ENCODE measurements at regions not wholly inside any gene's neighbourhood (a gene's known extent, or its start where the extent isn't known, plus 50 kb on each side); places are given as distances from the start of the nearest gene placed in this dataset.
"Not testable (repeated sequence)": the region's sequence is repeated elsewhere in the genome, so short reads cannot be mapped to it uniquely, and the experiment has no call there.

DNA sequence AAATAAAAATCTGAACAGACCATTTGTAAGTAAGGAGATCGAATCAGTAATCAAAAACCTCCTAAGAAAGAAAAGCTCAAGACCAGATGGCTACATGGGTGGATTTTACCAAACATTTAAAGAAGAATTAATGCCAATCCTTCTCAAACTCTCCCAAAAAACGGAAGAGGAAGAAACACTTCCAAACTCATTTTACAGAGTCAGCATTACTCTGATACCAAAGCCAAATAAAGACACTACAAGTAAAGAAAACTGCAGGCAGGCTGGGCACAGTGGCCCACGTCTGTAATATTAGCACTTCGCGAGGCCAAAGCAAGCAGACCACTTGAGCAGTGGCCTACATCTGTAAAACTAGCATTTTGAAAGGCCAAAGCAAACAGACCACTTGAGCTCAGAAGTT is 159.8 kb downstream of the DPY19L2 start:
- DNase-seq, result no peak

GRCh38 chr12:63499567-63499966 is 168.7 kb downstream of the DPY19L2 start:
- DNase-seq, result no peak

GRCh38 chr12:63498239-63498638 is 170.1 kb downstream of the DPY19L2 start:
- no peak for DNase-seq

- DNase-seq, result no peak
These were observed 171.6 kb downstream of the DPY19L2 start for GRCh38 chr12:63496654-63497053.

DNA sequence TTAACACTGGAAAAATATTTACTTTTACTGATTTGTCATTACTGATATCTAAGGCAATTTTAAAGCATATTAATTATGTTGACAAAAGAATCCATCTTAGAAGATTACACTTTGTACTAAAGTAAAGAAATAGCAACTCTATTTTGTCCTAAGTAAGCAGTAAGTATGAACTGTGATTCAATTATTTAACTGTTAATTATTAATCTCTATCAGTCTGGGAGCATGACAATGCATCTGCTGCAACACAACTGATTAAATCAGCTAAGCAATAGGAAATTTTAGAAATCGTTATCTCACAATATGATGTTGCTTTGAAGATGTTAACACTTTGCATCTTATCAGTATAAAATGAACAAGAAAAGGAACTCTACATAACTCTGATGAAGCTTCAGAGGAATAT is 172.3 kb downstream of the DPY19L2 start:
- no peak for DNase-seq

DNA sequence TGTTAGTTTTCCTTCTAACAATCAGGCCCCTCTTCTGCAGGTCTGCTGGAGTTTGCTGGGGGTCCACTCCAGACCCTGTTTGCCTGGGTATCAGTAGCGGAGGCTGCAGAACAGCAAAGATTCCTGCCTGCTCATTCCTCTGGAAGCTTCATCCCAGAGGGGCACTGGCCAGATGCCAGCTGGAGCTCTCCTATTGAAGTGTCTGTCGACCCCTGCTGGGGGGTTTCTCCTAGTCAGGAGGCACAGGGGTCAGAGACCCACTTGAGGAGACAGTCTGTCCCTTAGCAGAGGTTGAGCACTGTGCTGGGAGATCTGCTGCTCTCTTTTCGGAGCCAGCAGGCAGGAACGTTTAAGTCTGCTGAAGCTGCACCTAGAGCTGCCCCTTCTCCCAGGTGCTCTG is 174.9 kb downstream of the DPY19L2 start:
- not testable (repeated sequence) for DNase-seq

- DNase-seq, result no peak
These were observed 188.1 kb downstream of the DPY19L2 start for GRCh38 chr12:63480186-63480585.

- DNase-seq, result no peak
These were observed 198.1 kb downstream of the DPY19L2 start for GRCh38 chr12:63470161-63470560.

DNA sequence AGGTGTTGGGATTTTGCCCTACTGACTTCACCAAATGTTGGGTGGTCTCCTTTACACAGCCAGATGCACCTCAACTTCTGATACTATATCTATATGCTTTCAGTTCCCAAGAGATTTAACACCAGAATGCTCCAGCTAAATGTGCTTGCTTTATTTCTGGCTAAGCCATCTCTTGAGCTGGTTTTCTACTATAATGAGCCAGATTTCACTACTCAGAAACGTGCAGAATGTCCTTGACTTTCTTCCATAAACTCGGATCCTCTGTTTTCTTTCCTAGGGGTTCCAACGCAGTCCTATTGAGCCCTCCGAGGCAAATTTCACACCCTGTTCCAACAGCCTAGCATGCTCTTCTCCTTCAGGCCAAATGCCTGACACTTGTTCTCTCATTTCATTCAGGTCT is 200.3 kb downstream of the DPY19L2 start:
- DNase-seq, result no peak

DNA sequence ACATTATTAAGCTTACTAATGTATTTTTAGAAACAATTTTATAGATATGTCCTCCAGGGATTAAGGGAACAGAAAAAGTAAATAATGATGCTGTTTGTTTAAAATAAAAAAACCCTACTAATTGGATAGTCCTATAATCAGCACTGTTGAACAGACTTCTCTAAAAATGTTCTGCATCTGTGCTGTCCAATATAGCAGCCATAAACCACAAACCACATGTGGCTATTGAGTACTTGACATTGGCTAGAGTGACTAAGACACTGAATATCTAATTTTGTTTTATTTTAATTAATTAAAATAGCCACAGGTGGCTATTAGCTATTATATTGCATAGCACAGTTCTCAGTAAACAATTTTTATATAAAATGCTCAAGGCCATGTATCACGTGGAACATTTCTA is 210.4 kb downstream of the DPY19L2 start:
- DNase-seq, result no peak

- DNase-seq, result no peak
These were observed 210.9 kb downstream of the DPY19L2 start for GRCh38 chr12:63457428-63457827.

DNA sequence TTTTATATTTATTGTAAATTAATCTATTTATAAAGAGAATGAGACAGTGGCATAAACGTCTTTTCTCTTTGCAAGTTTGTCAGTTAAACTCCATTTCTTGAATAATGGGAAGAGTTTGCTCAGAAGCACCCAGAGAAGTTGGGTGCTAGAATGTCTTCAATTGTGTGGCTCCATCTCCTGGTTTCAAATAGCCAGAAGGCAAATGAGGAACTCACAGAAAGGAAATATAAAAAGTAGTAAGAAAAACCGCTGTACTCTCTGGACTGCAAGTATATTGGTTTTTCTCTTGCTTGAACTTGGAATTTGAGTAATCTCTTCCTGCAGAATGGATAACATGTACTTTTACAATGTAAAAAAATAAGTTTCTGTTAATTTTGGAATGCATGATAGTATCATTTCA is 217.5 kb downstream of the DPY19L2 start:
- no peak for DNase-seq

DNA sequence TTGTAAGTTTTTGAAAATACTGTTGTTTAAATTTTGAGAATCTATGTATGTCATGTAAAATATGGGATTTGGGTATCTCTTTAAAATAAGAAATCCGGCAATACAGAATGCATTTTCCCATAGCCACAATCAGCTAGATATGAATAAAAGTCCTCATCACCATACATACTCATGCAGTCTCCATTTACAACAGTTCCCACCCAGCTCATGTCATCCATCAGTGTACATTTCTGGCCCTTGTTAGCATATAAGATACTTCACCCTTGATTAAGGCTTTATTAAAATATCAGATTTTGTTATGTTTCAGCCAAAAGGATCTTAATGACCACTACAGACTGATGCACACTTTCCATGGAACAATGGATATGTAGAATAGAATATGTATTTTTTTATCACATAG is 218.0 kb downstream of the DPY19L2 start:
- DNase-seq, result no peak

DNA sequence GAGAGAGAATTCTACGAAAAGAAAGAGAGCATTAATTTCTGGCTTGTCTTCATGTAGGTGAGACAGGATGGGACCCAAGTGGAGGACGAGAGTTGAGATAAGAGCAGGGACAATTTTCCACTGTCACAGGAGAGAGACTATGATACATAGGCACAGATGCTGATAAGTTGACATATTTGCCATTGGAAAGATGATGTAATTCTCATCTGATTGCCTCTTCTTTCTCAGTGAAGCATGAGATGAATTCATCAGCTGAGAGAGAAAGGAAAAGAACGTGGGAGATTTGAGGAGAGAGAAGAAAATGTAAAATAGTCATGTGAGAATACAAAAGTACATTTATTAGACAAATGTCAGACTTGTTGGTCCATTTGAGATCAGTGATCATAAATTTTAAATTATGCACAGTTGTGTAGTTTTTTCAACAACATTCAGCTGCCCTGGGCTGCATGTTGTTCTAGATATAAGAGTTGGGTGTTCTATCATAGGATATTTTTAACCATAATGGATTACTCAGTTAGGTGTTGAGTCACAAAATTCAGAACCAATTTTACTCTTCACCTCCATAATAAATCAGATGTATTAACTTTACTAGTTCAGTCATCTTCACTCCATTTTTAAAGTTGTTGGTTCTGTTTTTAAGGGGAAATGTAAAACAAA is 222.9 kb downstream of the DPY19L2 start:
- DNase-seq, result no peak

DNA sequence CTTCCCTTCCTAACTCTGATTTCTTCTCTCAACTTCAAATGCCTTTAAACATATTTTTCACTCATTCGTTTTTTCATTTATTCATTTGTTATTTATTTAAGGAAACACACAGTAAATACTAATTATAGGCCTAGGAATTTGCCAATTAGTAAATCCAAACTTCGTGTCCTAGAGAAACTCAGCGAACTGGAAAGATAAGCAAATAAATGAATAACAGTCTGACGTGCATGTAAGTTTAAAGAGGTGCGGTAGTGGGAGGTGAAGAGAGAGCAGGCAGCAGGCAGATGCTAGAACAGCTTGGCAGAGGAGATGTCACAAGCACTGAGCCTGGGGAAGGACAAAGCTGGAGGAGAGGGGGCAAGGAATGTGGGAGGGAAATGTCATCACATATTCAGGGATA is 228.2 kb downstream of the DPY19L2 start:
- no peak for DNase-seq

GRCh38 chr12:63434384-63434783 is 233.9 kb downstream of the DPY19L2 start:
- not testable (repeated sequence) for DNase-seq

- not testable (repeated sequence) for DNase-seq
These were observed 240.3 kb downstream of the DPY19L2 start for GRCh38 chr12:63427969-63428368.

- DNase-seq, result not testable (repeated sequence)
These were observed 241.3 kb downstream of the DPY19L2 start for GRCh38 chr12:63427029-63427428.

- no peak for DNase-seq
These were observed 243.6 kb downstream of the DPY19L2 start for GRCh38 chr12:63424671-63425070.

GRCh38 chr12:63423839-63424238 is 244.5 kb downstream of the DPY19L2 start:
- DNase-seq, result no peak

DNA sequence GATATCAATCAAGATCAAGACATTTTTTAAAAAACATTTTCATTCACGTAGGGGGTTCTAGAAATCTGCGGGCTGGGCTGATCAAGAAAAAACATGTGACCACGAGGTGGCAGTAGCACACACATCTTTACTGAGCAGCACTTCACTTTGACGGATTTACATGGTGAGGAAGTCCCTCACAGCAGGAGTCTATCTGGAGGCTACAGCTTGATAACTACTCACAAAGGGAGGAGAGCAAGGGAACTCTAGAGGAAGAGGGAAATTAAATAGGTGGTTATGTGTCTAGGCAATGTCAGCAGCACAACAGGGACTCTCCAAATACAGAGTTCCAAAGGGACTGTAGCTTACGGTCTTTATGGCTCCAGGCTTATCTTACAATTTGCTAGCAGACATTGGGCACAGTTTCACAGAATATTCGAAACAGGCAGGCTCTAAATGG is 248.1 kb downstream of the DPY19L2 start:
- DNase-seq, result peak; percentile 56

GRCh38 chr12:63419154-63419553 is 249.1 kb downstream of the DPY19L2 start:
- no peak for DNase-seq

DNA sequence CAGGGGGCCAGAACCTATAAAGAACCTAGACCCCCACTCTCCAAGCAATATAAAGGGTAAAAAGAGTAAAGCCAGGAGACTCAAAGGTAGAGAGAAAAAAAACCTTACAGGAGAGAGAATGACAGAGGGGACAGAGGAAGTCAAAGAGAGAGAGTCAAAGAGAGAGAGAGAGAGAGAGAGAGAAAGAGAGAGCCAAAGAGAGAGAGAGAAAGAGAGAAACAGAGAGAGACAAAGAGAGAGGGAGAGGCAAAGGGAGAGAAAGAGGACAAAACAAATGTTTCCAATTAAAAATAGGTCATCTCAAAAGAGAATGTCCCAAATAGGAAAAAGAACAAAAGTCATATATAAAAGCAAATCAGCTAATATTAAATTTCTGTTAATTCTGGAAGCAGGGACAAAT is 251.5 kb downstream of the DPY19L2 start:
- no peak for DNase-seq

DNA sequence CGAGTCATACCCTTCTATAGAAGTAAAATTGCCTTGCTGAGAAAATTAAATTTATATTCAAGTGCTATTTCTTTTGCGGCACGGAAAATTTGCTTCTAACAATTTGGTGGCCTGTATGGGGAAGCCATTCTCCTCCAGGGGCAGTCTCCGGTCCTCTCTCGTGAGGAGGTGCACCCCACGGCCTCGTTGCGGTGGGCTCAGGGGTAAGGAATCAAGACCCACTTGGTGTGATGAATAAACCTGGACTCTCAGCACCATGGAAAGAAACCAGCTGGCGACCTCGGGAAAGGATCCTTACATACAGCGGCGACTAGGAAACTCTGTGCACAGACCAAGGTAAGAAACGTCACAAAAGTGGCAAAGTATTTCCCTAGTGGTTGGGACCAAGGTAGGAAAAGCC is 252.9 kb downstream of the DPY19L2 start:
- DNase-seq, result no peak

- no peak for DNase-seq
These were observed 258.1 kb downstream of the DPY19L2 start for GRCh38 chr12:63410197-63410596.
